OCI-LY7 (cell line): ENCODE measurements at regions not wholly inside any gene's neighbourhood (a gene's known extent, or its start where the extent isn't known, plus 50 kb on each side); places are given as distances from the start of the nearest gene placed in this dataset.

Source experiments
- CTCF ChIP-seq: fragments of 200-600 bp; sonication (generic); conservative IDR thresholded peaks from 2 replicates; pipeline ENCODE4 v1.5.1; 2014; ENCODE audit warnings: mild to moderate bottlenecking, antibody characterized with exemption, low read length, moderate library complexity, mixed read lengths
- EZH2phosphoT487 ChIP-seq: fragments of 200-600 bp; sonication (generic); IDR thresholded peaks from 2 replicates; pipeline ENCODE4 v1.6.1; 2018; ENCODE audit warnings: low read depth, borderline replicate concordance, mild to moderate bottlenecking, mixed run types, antibody characterized with exemption, low read length, moderate library complexity, mixed read lengths

- TF ChIP-seq CTCF (no peak), EZH2phosphoT487 (no peak)
Measured at GRCh38 chrX:65072590-65072989, 96.3 kb upstream of the ZC4H2 start.
